Body of pancreas (tissue), 4 donors: ENCODE measurements at regions not wholly inside any gene's neighbourhood (a gene's known extent, or its start where the extent isn't known, plus 50 kb on each side); places are given as distances from the start of the nearest gene placed in this dataset.

Experiments
- CTCF ChIP-seq, 7 experiments: fragments of 450-650 bp in 4 of 7; fragments of 200-600 bp in 3 of 7; sonication (generic) in 3 of 7; IDR thresholded peaks; one replicate each; pipeline ENCODE4 v1.5.1; 2016 to 2019; ENCODE audit warnings: antibody characterized with exemption in 7 of 7
- POLR2A ChIP-seq, 3 donors: fragments of 450-650 bp; IDR thresholded peaks; one replicate each; pipeline ENCODE4 v1.6.1; 2016; ENCODE audit warnings: antibody characterized with exemption in 3 of 3, mild to moderate bottlenecking in 2 of 3

DNA sequence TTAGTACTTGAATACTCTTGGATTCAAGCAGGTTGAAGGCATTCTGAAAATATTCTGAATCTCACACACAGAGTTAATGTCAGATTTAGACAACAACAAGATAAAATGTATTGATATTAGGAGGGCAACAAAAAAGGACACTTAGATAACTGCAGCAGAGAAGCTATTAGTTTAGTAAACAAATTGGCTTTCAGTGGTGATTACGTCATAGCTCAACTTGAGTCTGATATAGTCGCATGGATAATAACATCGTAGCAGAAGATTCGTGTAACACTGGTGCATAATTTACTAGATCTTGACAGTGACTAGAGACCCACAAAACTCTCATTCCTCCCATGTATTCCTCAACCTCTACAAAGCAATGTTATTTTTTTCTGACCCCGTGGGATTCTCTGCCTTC, 268.3 kb downstream of the KCNJ2 start:
- TF ChIP-seq CTCF (IDR thresholded peaks at IDR 0.05) (no peak), POLR2A (IDR thresholded peaks at IDR 0.05) (no peak)
